ENCODE measurements at regions not wholly inside any gene's neighbourhood (a gene's known extent, or its start where the extent isn't known, plus 50 kb on each side); places are given as distances from the start of the nearest gene placed in this dataset.

DNA sequence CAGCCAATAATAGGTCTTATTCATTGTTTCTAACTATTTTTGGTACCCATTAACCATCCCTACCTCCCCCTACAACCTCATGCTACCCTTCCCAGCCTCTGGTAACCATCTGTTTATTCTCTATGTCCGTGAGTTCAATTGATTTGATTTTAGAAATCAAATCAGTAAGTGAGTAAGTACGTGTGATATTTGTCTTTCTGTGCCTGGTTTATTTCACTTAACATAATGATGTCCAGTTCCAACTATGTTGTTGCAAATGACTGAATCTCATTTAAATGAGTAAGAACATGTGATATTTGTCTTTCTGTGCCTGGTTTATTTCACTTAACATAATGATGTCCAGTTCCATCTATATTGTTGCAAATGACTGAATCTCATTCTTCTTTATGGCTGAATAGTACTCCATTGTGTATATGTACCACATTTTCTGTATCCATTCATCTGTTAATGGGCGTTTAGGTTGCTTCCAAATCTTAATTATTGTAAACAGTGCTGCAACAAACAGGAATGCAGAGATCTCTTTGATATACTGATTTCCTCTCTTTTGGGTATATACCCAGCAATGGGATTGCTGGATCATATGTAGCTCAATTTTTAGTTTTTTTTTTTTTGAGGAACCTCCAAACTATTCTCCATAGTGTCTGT lies 49.7 kb upstream of the BICC1 start:
- no peak for DNase-seq (ENCODE audit: low read depth in 2 of 2)
- H3K4me3 ChIP-seq (replicated peaks in 1 of 2; ENCODE audit: low read depth in 2 of 2, low read length in 2 of 2), result no peak overlapping the region
- TF ChIP-seq, protein P1, sequence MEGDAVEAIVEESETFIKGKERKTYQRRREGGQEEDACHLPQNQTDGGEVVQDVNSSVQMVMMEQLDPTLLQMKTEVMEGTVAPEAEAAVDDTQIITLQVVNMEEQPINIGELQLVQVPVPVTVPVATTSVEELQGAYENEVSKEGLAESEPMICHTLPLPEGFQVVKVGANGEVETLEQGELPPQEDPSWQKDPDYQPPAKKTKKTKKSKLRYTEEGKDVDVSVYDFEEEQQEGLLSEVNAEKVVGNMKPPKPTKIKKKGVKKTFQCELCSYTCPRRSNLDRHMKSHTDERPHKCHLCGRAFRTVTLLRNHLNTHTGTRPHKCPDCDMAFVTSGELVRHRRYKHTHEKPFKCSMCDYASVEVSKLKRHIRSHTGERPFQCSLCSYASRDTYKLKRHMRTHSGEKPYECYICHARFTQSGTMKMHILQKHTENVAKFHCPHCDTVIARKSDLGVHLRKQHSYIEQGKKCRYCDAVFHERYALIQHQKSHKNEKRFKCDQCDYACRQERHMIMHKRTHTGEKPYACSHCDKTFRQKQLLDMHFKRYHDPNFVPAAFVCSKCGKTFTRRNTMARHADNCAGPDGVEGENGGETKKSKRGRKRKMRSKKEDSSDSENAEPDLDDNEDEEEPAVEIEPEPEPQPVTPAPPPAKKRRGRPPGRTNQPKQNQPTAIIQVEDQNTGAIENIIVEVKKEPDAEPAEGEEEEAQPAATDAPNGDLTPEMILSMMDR (IDR thresholded peaks at IDR 0.05; ENCODE audit: low read depth, low read length), result no peak

Data from cardiac fibroblast (primary cell).